ENCODE measurements at regions not wholly inside any gene's neighbourhood (a gene's known extent, or its start where the extent isn't known, plus 50 kb on each side); places are given as distances from the start of the nearest gene placed in this dataset.

DNA sequence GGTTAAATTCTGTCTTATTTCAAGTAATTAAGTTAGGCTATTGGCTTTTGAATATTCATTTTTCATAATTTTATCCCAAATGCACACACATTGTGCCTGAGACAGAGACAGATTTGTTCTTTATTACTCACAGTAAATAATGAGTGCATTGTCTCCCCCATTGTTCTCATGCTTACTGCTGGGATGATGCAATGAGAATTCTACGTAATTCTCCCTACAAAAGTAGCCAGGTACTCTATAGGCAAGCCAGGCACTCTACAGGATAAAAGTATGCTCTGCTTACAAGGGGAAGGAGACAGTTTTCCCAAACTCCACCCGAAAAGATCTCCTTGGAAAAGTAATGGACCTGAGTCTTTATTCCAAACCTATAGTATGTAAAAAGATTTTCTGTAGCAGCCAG lies 1890.7 kb upstream of the PCDH10 start:
- Histone ChIP-seq H3K27me3 (replicated peaks; ENCODE audit: insufficient read depth, low read depth, low read length, poor library complexity) (no peaks in the 10 kb centered on the region), H3K36me3 (ENCODE audit: insufficient read depth, low read length, poor library complexity, severe bottlenecking) (no peaks in the 10 kb centered on the region), H3K9me3 (ENCODE audit: low read depth, low read length, poor library complexity, severe bottlenecking) (no peaks in the 10 kb centered on the region), H3K27ac (ENCODE audit: low read depth, low read length, poor library complexity, severe bottlenecking) (no peak overlapping the region), H3K4me3 (ENCODE audit: low read depth, low read length, poor library complexity, severe bottlenecking) (no peak overlapping the region), H3K4me1 (ENCODE audit: insufficient read depth, low read length, poor library complexity, severe bottlenecking) (no peaks in the 10 kb centered on the region)
- BruUV-seq (replicated peaks) = no TSS peak
- TF ChIP-seq, protein P1, sequence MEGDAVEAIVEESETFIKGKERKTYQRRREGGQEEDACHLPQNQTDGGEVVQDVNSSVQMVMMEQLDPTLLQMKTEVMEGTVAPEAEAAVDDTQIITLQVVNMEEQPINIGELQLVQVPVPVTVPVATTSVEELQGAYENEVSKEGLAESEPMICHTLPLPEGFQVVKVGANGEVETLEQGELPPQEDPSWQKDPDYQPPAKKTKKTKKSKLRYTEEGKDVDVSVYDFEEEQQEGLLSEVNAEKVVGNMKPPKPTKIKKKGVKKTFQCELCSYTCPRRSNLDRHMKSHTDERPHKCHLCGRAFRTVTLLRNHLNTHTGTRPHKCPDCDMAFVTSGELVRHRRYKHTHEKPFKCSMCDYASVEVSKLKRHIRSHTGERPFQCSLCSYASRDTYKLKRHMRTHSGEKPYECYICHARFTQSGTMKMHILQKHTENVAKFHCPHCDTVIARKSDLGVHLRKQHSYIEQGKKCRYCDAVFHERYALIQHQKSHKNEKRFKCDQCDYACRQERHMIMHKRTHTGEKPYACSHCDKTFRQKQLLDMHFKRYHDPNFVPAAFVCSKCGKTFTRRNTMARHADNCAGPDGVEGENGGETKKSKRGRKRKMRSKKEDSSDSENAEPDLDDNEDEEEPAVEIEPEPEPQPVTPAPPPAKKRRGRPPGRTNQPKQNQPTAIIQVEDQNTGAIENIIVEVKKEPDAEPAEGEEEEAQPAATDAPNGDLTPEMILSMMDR (conservative IDR thresholded peaks at IDR 0.05; ENCODE audit: low read depth, low read length) = no peak
- TF ChIP-seq EZH2 (IDR thresholded peaks at IDR 0.05; ENCODE audit: borderline replicate concordance, low read depth, low read length, poor library complexity, severe bottlenecking) = no peak
- POLR2A ChIA-PET (ENCODE audit: low non-redundant PET) = no interaction called here
- CTCF ChIA-PET = no interaction called here
- DNase-seq (ENCODE audit: low spot score) = no peak
- intact Hi-C loops (cut with micrococcal nuclease; ENCODE audit: unreplicated experiment) = no loop called here

DNA sequence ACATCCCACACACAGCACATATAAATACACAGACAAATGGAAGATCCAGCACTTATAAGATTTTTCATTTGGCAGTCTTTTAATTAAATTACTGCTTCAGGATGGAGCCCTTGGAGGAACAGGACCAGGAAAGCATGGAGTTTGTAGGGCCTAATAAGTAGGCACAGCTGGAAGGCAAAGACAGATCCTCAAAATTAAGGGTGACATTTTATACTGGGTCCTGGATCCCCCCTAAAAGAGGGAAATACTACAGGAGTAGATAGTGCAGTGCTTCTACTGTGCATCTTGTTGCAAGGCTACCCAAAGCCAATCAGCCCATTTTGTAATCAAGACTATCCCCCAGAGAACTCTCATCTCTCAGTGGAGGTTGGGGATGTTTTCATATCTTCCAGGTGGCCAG lies 1860.7 kb upstream of the PCDH10 start:
- Histone ChIP-seq H3K36me3 (ENCODE audit: insufficient read depth, low read length, poor library complexity, severe bottlenecking) (no peaks in the 10 kb centered on the region), H3K9me3 (ENCODE audit: low read depth, low read length, poor library complexity, severe bottlenecking) (peaks cover 9% of the 10 kb centered on the region), H3K4me3 (ENCODE audit: low read depth, low read length, poor library complexity, severe bottlenecking) (no peak overlapping the region), H3K4me1 (ENCODE audit: insufficient read depth, low read length, poor library complexity, severe bottlenecking) (no peaks in the 10 kb centered on the region), H3K27ac (ENCODE audit: low read depth, low read length, poor library complexity, severe bottlenecking) (no peak overlapping the region), H3K27me3 (replicated peaks; ENCODE audit: insufficient read depth, low read depth, low read length, poor library complexity) (no peaks in the 10 kb centered on the region)
- TF ChIP-seq EZH2 (IDR thresholded peaks at IDR 0.05; ENCODE audit: borderline replicate concordance, low read depth, low read length, poor library complexity, severe bottlenecking) = no peak
- TF ChIP-seq, protein P1 (conservative IDR thresholded peaks at IDR 0.05; ENCODE audit: low read depth, low read length) = no peak
- CTCF ChIA-PET = no interaction called here
- no peak for DNase-seq (ENCODE audit: low spot score)
- no TSS peak for BruUV-seq (replicated peaks)
- POLR2A ChIA-PET (ENCODE audit: low non-redundant PET) = no interaction called here
- intact Hi-C loops (cut with micrococcal nuclease; ENCODE audit: unreplicated experiment) = no loop called here

DNA sequence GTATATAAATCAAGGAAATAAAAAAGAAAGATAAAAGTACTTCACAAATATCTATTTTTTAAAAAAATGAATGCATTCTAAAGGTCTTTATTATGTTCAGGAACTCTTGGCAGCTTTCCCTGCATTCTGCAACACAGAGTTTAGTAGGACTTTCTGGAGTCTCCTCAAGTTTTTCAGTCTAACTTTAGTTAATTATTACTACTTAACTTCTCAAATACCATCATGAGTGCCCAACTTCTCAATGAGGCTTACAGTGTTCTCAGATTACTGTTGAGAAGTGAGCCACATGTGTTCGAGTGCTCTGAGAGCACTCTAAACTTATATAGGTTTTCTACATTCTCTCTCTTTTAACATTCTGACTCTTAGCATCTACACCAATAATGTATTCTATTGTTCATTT lies 1852.9 kb upstream of the PCDH10 start:
- no peak overlapping the region for H3K27ac ChIP-seq (ENCODE audit: low read depth, low read length, poor library complexity, severe bottlenecking)
- DNase-seq (ENCODE audit: low spot score) = no peak
- no peaks in the 10 kb centered on the region for H3K4me1 ChIP-seq (ENCODE audit: insufficient read depth, low read length, poor library complexity, severe bottlenecking)
- H3K36me3 ChIP-seq (ENCODE audit: insufficient read depth, low read length, poor library complexity, severe bottlenecking) = no peaks in the 10 kb centered on the region
- no peak overlapping the region for H3K4me3 ChIP-seq (ENCODE audit: low read depth, low read length, poor library complexity, severe bottlenecking)
- CTCF ChIA-PET = no interaction called here
- intact Hi-C loops (cut with micrococcal nuclease; ENCODE audit: unreplicated experiment) = no loop called here
- TF ChIP-seq, protein P1 (conservative IDR thresholded peaks at IDR 0.05; ENCODE audit: low read depth, low read length) = no peak
- no peak for TF ChIP-seq EZH2 (IDR thresholded peaks at IDR 0.05; ENCODE audit: borderline replicate concordance, low read depth, low read length, poor library complexity, severe bottlenecking)
- POLR2A ChIA-PET (ENCODE audit: low non-redundant PET) = no interaction called here
- H3K9me3 ChIP-seq (ENCODE audit: low read depth, low read length, poor library complexity, severe bottlenecking) = no peaks in the 10 kb centered on the region
- no peaks in the 10 kb centered on the region for H3K27me3 ChIP-seq (replicated peaks; ENCODE audit: insufficient read depth, low read depth, low read length, poor library complexity)
- BruUV-seq (replicated peaks) = no TSS peak

All from A673 (cell line).